Adrenal gland (tissue), 5 donors: ENCODE measurements at regions not wholly inside any gene's neighbourhood (a gene's known extent, or its start where the extent isn't known, plus 50 kb on each side); places are given as distances from the start of the nearest gene placed in this dataset.

Experiments used
- POLR2A ChIP-seq, 2 donors: fragments of 450-650 bp; IDR thresholded peaks; one replicate each; pipeline ENCODE4 v1.6.1; 2017; ENCODE audit warnings: antibody characterized with exemption in 2 of 2, mild to moderate bottlenecking in 2 of 2, moderate library complexity in 1 of 2
- TF ChIP-seq, protein P1 (sequence below), 6 experiments: fragments of 450-650 bp in 4 of 6; fragments of 200-600 bp in 2 of 6; sonication (generic) in 1 of 6; IDR thresholded peaks; 1 replicate in 5 of 6; 2 replicates in 1 of 6; pipeline versions ENCODE4 v1.5.1 to v1.8.0; 2016 to 2021; ENCODE audit warnings: antibody characterized with exemption in 6 of 6, mild to moderate bottlenecking in 2 of 6, moderate library complexity in 1 of 6
- donor health status: DM: no; HTN: no; CAD: no.

DNA sequence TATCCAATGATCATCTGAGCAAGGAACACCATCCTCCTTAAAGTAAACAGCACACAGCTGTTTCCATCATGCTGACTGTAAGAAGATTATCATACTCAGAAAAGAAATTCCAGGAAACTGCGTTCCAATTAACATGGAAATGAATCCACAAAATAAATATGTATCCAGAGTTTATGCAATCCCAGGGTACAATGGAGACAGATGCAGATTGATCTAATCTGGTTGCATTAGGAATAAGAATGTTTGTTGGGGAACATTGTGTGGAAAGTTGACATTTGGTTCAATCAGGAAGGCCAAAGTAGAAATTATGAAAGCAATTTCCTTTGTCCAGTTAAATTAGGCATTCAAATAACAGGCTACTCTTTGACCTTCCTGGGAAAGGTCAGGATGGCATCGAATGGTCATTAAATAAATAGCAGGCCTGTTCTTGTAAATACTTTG is 236.9 kb upstream of the AMIGO2 start:
- TF ChIP-seq, protein P1, sequence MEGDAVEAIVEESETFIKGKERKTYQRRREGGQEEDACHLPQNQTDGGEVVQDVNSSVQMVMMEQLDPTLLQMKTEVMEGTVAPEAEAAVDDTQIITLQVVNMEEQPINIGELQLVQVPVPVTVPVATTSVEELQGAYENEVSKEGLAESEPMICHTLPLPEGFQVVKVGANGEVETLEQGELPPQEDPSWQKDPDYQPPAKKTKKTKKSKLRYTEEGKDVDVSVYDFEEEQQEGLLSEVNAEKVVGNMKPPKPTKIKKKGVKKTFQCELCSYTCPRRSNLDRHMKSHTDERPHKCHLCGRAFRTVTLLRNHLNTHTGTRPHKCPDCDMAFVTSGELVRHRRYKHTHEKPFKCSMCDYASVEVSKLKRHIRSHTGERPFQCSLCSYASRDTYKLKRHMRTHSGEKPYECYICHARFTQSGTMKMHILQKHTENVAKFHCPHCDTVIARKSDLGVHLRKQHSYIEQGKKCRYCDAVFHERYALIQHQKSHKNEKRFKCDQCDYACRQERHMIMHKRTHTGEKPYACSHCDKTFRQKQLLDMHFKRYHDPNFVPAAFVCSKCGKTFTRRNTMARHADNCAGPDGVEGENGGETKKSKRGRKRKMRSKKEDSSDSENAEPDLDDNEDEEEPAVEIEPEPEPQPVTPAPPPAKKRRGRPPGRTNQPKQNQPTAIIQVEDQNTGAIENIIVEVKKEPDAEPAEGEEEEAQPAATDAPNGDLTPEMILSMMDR (IDR thresholded peaks at IDR 0.05): no peak
- no peak for TF ChIP-seq POLR2A (IDR thresholded peaks at IDR 0.05)
